Hematopoietic multipotent progenitor cell treated with erythropoietin and hydrocortisone succinate and interleukin-3 and kit ligand, for 4 days (in vitro differentiated cells): ENCODE measurements at regions not wholly inside any gene's neighbourhood (a gene's known extent, or its start where the extent isn't known, plus 50 kb on each side); places are given as distances from the start of the nearest gene placed in this dataset.

Experiments used
- DNase-seq: peaks from one replicate; pipeline ENCODE4 v3.0.0-alpha.2; 2015

GRCh38 chr4:34183926-34184325 lies 2060.4 kb downstream of the ARAP2 start:
- DNase-seq: no peak

- DNase-seq: no peak
Measured at GRCh38 chr4:34187056-34187455, 2057.3 kb downstream of the ARAP2 start.

- no peak for DNase-seq
Measured at GRCh38 chr4:34191443-34191842, 2052.9 kb downstream of the ARAP2 start.

GRCh38 chr4:34193451-34194154 lies 2050.7 kb downstream of the ARAP2 start:
- no peak for DNase-seq

GRCh38 chr4:34194585-34194984 lies 2049.7 kb downstream of the ARAP2 start:
- DNase-seq: no peak

GRCh38 chr4:34196375-34196774 lies 2047.9 kb downstream of the ARAP2 start:
- no peak for DNase-seq

GRCh38 chr4:34198966-34199365 lies 2045.3 kb downstream of the ARAP2 start:
- DNase-seq: no peak

GRCh38 chr4:34200535-34200934 lies 2043.8 kb downstream of the ARAP2 start:
- DNase-seq: no peak

GRCh38 chr4:34202154-34202553 lies 2042.2 kb downstream of the ARAP2 start:
- DNase-seq: no peak

GRCh38 chr4:34220601-34221000 lies 2023.7 kb downstream of the ARAP2 start:
- no peak for DNase-seq

GRCh38 chr4:34221986-34222385 lies 2022.3 kb downstream of the ARAP2 start:
- no peak for DNase-seq

GRCh38 chr4:34236118-34236517 lies 2008.2 kb downstream of the ARAP2 start:
- no peak for DNase-seq

GRCh38 chr4:34245276-34245675 lies 1999.0 kb downstream of the ARAP2 start:
- no peak for DNase-seq

GRCh38 chr4:34250562-34250961 lies 1993.8 kb downstream of the ARAP2 start:
- DNase-seq: no peak

- no peak for DNase-seq
Measured at GRCh38 chr4:34253239-34253638, 1991.1 kb downstream of the ARAP2 start.

- DNase-seq: no peak
Measured at GRCh38 chr4:34258176-34258575, 1986.1 kb downstream of the ARAP2 start.

GRCh38 chr4:34261799-34262314 lies 1982.5 kb downstream of the ARAP2 start:
- DNase-seq: no peak

- DNase-seq: no peak
Measured at GRCh38 chr4:34269613-34270012, 1974.7 kb downstream of the ARAP2 start.

GRCh38 chr4:34271479-34272355 lies 1972.6 kb downstream of the ARAP2 start:
- no peak for DNase-seq

GRCh38 chr4:34279011-34279410 lies 1965.3 kb downstream of the ARAP2 start:
- DNase-seq: no peak

- DNase-seq: no peak
Measured at GRCh38 chr4:34280131-34280530, 1964.2 kb downstream of the ARAP2 start.

- DNase-seq: no peak
Measured at GRCh38 chr4:34281826-34282225, 1962.5 kb downstream of the ARAP2 start.

GRCh38 chr4:34289489-34289888 lies 1954.8 kb downstream of the ARAP2 start:
- DNase-seq: no peak

- no peak for DNase-seq
Measured at GRCh38 chr4:34289962-34290361, 1954.4 kb downstream of the ARAP2 start.
